Neural cell (in vitro differentiated cells): ENCODE measurements at regions not wholly inside any gene's neighbourhood (a gene's known extent, or its start where the extent isn't known, plus 50 kb on each side); places are given as distances from the start of the nearest gene placed in this dataset.
"Not testable (repeated sequence)": the region's sequence is repeated elsewhere in the genome, so short reads cannot be mapped to it uniquely, and the experiment has no call there.

Experiments used
- H2AFZ ChIP-seq: fragments of 200-600, 300-800 bp; sonication (generic), shearing (Covaris generic); 2 replicates; pipeline ENCODE4 v1.6.0; 2014; ENCODE audit warnings: low read depth, mild to moderate bottlenecking, antibody characterized with exemption, low read length, moderate library complexity
- H3F3A ChIP-seq: fragments of 200-600 bp; shearing (Covaris generic); 2 replicates; pipeline ENCODE4 v1.6.1; 2016; ENCODE audit warnings: mild to moderate bottlenecking, moderate library complexity, mixed read lengths, antibody characterized with exemption, low read length; ENCODE audit not compliant: insufficient read depth, poor library complexity, severe bottlenecking
- H3K27ac ChIP-seq: fragments of 200-600, 300-800 bp; sonication (generic), shearing (Covaris generic); 2 replicates; pipeline ENCODE4 v1.5.1; 2014; ENCODE audit warnings: mild to moderate bottlenecking, low read length, moderate library complexity
- H3K27me3 ChIP-seq: fragments of 300-800, 200-600 bp; sonication (generic), shearing (Covaris generic); 2 replicates; pipeline ENCODE4 v1.6.0; 2014; ENCODE audit warnings: mild to moderate bottlenecking, low read depth, low read length, moderate library complexity; ENCODE audit not compliant: insufficient read depth
- H3K36me3 ChIP-seq: fragments of 300-800, 200-600 bp; sonication (generic), shearing (Covaris generic); 2 replicates; pipeline ENCODE4 v1.5.1; 2014; ENCODE audit warnings: mild to moderate bottlenecking, antibody characterized with exemption, low read length, moderate library complexity; ENCODE audit not compliant: insufficient read depth
- H3K4me2 ChIP-seq: fragments of 300-800, 200-600 bp; sonication (generic), shearing (Covaris generic); 2 replicates; pipeline ENCODE4 v1.6.0; 2014; ENCODE audit warnings: mild to moderate bottlenecking, low read length
- H3K4me3 ChIP-seq: fragments of 300-800, 200-600 bp; sonication (generic), shearing (Covaris generic); 2 replicates; pipeline ENCODE4 v1.5.1; 2014; ENCODE audit warnings: mild to moderate bottlenecking, low read length, moderate library complexity
- H3K79me2 ChIP-seq: fragments of 200-600 bp; shearing (Covaris generic); replicated peaks from 2 replicates; pipeline ENCODE4 v1.6.0; 2014; ENCODE audit warnings: mild to moderate bottlenecking, low read length, moderate library complexity; ENCODE audit not compliant: insufficient read depth
- H3K9ac ChIP-seq: fragments of 300-800, 200-600 bp; sonication (generic), shearing (Covaris generic); 2 replicates; pipeline ENCODE4 v1.6.1; 2016; ENCODE audit warnings: mild to moderate bottlenecking, low read length, mixed read lengths
- H3K9me2 ChIP-seq: fragments of 200-600 bp; shearing (Covaris generic); 2 replicates; pipeline ENCODE4 v1.6.1; 2016; ENCODE audit warnings: mild to moderate bottlenecking, low read length, mixed read lengths; ENCODE audit not compliant: insufficient read depth
- H3K9me3 ChIP-seq: fragments of 200-600, 300-800 bp; sonication (generic), shearing (Covaris generic); 2 replicates; pipeline ENCODE4 v1.6.1; 2016; ENCODE audit warnings: mild to moderate bottlenecking, mixed run types, low read length, moderate library complexity, mixed read lengths
- H4K20me1 ChIP-seq: fragments of 200-600 bp; shearing (Covaris generic); 2 replicates; pipeline ENCODE4 v1.6.1; 2016; ENCODE audit warnings: mild to moderate bottlenecking, mixed run types; ENCODE audit not compliant: insufficient read depth
- EP300 ChIP-seq: fragments of 450-650 bp; conservative IDR thresholded peaks from 2 replicates; pipeline ENCODE4 v1.6.1; 2014; ENCODE audit warnings: antibody characterized with exemption, mild to moderate bottlenecking, moderate library complexity; ENCODE audit not compliant: poor library complexity, severe bottlenecking
- EZH2 ChIP-seq: fragments of 200-600, 300-800 bp; shearing (Covaris generic), sonication (generic); IDR thresholded peaks from 2 replicates; pipeline ENCODE4 v1.6.1; 2014; ENCODE audit warnings: antibody characterized with exemption, low read length, borderline replicate concordance, mild to moderate bottlenecking; ENCODE audit not compliant: insufficient read depth, poor library complexity, severe bottlenecking
- MXI1 ChIP-seq: fragments of 450-650 bp; conservative IDR thresholded peaks from 2 replicates; pipeline ENCODE4 v1.6.1; 2014; ENCODE audit warnings: antibody characterized with exemption, mild to moderate bottlenecking; ENCODE audit not compliant: poor library complexity, severe bottlenecking
- POLR2AphosphoS5 ChIP-seq: IDR thresholded peaks from 2 replicates; pipeline ENCODE4 v1.6.1; 2012
- RAD21 ChIP-seq: fragments of 450-650 bp; conservative IDR thresholded peaks from 2 replicates; pipeline ENCODE4 v1.6.1; 2014; ENCODE audit warnings: antibody characterized with exemption, mild to moderate bottlenecking, moderate library complexity
- SMC3 ChIP-seq: fragments of 450-650 bp; conservative IDR thresholded peaks from 2 replicates; pipeline ENCODE4 v1.6.1; 2014; ENCODE audit warnings: antibody characterized with exemption, mild to moderate bottlenecking, moderate library complexity; ENCODE audit not compliant: poor library complexity
- TAF1 ChIP-seq: IDR thresholded peaks from 2 replicates; pipeline ENCODE4 v1.6.1; 2012; ENCODE audit warnings: low read depth
- TF ChIP-seq, protein P1 (sequence below): IDR thresholded peaks from 2 replicates; pipeline ENCODE4 v1.6.1; 2012; ENCODE audit warnings: borderline replicate concordance
- TF ChIP-seq, protein P2 (sequence below): fragments of 450-650 bp; IDR thresholded peaks from 2 replicates; pipeline ENCODE4 v1.5.1; 2014; ENCODE audit warnings: antibody characterized with exemption, mild to moderate bottlenecking, moderate library complexity; ENCODE audit not compliant: poor library complexity, severe bottlenecking

DNA sequence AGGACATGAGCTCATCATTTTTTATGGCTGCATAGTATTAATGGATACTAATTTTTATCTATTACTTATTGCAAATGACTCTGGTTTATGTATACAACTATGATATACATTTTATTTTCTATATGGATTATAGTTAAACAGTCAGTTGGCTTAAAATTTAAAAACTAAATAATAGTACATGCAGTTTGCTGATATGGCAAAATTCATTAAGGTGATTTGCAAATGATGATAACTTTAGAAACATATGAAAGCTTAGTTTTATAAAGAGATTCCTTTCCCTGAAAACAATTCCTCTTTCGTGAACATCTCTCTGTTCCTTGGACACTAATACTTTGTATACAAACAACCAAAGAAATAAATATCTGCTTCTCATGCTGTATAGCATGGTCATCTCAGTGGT is 165.5 kb upstream of the SEMA3E start:
- H3K4me2 ChIP-seq = no peak overlapping the region
- TF ChIP-seq, protein P1, sequence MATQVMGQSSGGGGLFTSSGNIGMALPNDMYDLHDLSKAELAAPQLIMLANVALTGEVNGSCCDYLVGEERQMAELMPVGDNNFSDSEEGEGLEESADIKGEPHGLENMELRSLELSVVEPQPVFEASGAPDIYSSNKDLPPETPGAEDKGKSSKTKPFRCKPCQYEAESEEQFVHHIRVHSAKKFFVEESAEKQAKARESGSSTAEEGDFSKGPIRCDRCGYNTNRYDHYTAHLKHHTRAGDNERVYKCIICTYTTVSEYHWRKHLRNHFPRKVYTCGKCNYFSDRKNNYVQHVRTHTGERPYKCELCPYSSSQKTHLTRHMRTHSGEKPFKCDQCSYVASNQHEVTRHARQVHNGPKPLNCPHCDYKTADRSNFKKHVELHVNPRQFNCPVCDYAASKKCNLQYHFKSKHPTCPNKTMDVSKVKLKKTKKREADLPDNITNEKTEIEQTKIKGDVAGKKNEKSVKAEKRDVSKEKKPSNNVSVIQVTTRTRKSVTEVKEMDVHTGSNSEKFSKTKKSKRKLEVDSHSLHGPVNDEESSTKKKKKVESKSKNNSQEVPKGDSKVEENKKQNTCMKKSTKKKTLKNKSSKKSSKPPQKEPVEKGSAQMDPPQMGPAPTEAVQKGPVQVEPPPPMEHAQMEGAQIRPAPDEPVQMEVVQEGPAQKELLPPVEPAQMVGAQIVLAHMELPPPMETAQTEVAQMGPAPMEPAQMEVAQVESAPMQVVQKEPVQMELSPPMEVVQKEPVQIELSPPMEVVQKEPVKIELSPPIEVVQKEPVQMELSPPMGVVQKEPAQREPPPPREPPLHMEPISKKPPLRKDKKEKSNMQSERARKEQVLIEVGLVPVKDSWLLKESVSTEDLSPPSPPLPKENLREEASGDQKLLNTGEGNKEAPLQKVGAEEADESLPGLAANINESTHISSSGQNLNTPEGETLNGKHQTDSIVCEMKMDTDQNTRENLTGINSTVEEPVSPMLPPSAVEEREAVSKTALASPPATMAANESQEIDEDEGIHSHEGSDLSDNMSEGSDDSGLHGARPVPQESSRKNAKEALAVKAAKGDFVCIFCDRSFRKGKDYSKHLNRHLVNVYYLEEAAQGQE = no peak
- TF ChIP-seq, protein P2, sequence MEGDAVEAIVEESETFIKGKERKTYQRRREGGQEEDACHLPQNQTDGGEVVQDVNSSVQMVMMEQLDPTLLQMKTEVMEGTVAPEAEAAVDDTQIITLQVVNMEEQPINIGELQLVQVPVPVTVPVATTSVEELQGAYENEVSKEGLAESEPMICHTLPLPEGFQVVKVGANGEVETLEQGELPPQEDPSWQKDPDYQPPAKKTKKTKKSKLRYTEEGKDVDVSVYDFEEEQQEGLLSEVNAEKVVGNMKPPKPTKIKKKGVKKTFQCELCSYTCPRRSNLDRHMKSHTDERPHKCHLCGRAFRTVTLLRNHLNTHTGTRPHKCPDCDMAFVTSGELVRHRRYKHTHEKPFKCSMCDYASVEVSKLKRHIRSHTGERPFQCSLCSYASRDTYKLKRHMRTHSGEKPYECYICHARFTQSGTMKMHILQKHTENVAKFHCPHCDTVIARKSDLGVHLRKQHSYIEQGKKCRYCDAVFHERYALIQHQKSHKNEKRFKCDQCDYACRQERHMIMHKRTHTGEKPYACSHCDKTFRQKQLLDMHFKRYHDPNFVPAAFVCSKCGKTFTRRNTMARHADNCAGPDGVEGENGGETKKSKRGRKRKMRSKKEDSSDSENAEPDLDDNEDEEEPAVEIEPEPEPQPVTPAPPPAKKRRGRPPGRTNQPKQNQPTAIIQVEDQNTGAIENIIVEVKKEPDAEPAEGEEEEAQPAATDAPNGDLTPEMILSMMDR = no peak
- TF ChIP-seq EP300 (no peak), SMC3 (no peak), RAD21 (no peak), POLR2AphosphoS5 (no peak), MXI1 (no peak), EZH2 (no peak), TAF1 (no peak)

DNA sequence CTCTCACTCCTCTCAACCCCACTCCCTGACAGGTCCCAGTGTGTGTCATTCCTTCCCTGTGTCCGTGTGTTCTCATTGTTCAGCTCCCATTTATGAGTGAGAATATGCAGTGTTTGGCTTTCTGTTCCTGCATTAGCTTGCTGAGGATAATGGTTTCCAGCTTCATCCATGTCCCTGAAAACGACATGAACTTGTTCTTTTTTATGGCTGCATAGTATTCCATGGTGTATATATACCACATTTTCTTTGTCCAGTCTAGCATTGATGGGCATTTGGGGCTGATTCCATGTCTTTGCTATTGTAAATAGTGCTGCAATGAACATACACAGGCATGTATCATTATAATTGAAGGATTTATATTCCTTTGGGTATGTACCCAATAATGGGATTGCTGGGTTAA is 163.6 kb upstream of the SEMA3E start:
- not testable (repeated sequence) for H3K4me2 ChIP-seq, H3K27ac ChIP-seq, H3K27me3 ChIP-seq, H3K9ac ChIP-seq, H4K20me1 ChIP-seq, H3K79me2 ChIP-seq, H3K9me3 ChIP-seq, H3K4me3 ChIP-seq, H3F3A ChIP-seq, H3K36me3 ChIP-seq, H3K9me2 ChIP-seq, H2AFZ ChIP-seq

More for the DNA sequence above, 165.5 kb upstream of the SEMA3E start:
- H3K27ac ChIP-seq = no peak overlapping the region
- no peaks in the 10 kb centered on the region for H3K9me2 ChIP-seq
- H2AFZ ChIP-seq = no peak overlapping the region
- H3K9ac ChIP-seq = no peak overlapping the region
- no peaks in the 10 kb centered on the region for H3K79me2 ChIP-seq
- H3K9me3 ChIP-seq = no peaks in the 10 kb centered on the region
- no peaks in the 10 kb centered on the region for H3F3A ChIP-seq
- no peaks in the 10 kb centered on the region for H3K36me3 ChIP-seq
- H3K27me3 ChIP-seq = no peaks in the 10 kb centered on the region
- H4K20me1 ChIP-seq = no peaks in the 10 kb centered on the region
- H3K4me3 ChIP-seq = no peak overlapping the region

DNA sequence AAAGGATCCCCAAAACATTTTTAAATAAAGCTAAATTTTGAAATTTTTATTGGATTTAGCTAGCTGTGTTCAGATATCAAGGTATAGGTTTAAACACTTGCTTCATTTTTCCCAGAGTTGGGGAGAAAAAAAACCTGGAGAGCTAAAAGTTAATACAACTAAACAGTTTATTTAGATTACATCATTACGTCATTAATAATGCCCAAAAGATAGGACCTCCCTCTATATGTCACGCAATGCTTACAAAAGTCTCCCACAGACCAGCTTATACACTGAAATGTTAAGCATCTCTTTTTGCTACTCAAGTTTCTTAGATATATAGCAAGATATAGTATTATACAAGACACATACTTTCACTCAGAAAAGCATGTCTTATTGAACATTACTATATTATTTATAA is 160.0 kb upstream of the SEMA3E start:
- Histone ChIP-seq H3K27me3 (no peaks in the 10 kb centered on the region), H3K9me2 (no peaks in the 10 kb centered on the region), H2AFZ (no peak overlapping the region), H3K4me3 (no peak overlapping the region), H3K9me3 (no peaks in the 10 kb centered on the region), H3K27ac (no peak overlapping the region), H3K36me3 (no peaks in the 10 kb centered on the region), H3K9ac (no peak overlapping the region), H3F3A (no peaks in the 10 kb centered on the region), H3K79me2 (no peaks in the 10 kb centered on the region), H3K4me2 (no peak overlapping the region), H4K20me1 (no peaks in the 10 kb centered on the region)
- TF ChIP-seq MXI1 (no peak), POLR2AphosphoS5 (no peak), EP300 (no peak), SMC3 (no peak), RAD21 (no peak), TAF1 (no peak), EZH2 (no peak)
- TF ChIP-seq, protein P2 = no peak
- TF ChIP-seq, protein P1 = no peak
